HepG2 (cell line): ENCODE measurements at regions not wholly inside any gene's neighbourhood (a gene's known extent, or its start where the extent isn't known, plus 50 kb on each side); places are given as distances from the start of the nearest gene placed in this dataset.

Source experiments
- ATAC-seq: fragments of 200-7000 bp; cut with Tn5 transposase; 3 replicates; pipeline ENCODE4 v1.9.1; 2020; ENCODE audit warnings: mild to moderate bottlenecking, moderate library complexity
- BruUV-seq: library from RNA; stranded (reverse); fragments of 400-500 nt; replicated peaks from 2 replicates; lab custom pipeline; 2021; lab: Mats Ljungman, UMichigan
- CTCF ChIA-PET: fragments of 300-600 bp; formaldehyde crosslinking; extraction: SDS; loops from one replicate; lab custom pipeline; 2021; ENCODE audit warnings: low total read pairs, inconsistent platforms, low intra/inter-chr PET ratio; lab: Yijun Ruan, JAX
- POLR2A ChIA-PET: fragments of 350-600 bp; sonication (Branson Sonifier 250); formaldehyde crosslinking; loops from one replicate; lab custom pipeline; 2020; ENCODE audit warnings: antibody characterized with exemption, inconsistent platforms; lab: Yijun Ruan, JAX
- DNase-seq: peaks from one replicate; pipeline ENCODE4 v3.0.0-alpha.2; 2015; ENCODE audit warnings: low spot score
- FAIRE-seq: peaks from 3 replicates; lab custom pipeline; 2011; peaks lifted over from hg19 to GRCh38; lab: Jason Lieb, UNC
- H2AFZ ChIP-seq: one replicate; pipeline ENCODE4 v1.6.1; 2011; ENCODE audit warnings: low read length, inconsistent platforms
- H3K27ac ChIP-seq: fragments of 300-600 bp; 3 replicates; pipeline ENCODE4 v1.8.0; 2011; ENCODE audit warnings: mixed run types, mild to moderate bottlenecking, mixed read lengths, low read length, inconsistent platforms; ENCODE audit not compliant: insufficient read depth; ENCODE audit errors: extremely low read length
- H3K27me3 ChIP-seq, 2 experiments: fragments of 200-600 bp in 1 of 2; 2 replicates in 1 of 2; 3 replicates in 1 of 2; pipeline versions ENCODE4 v1.6.0 to v1.8.0; 2011; ENCODE audit warnings: low read length in 2 of 2, mild to moderate bottlenecking in 2 of 2, moderate library complexity in 2 of 2, inconsistent platforms in 1 of 2; ENCODE audit not compliant: insufficient read depth in 2 of 2, control insufficient read depth in 1 of 2
- H3K36me3 ChIP-seq, 2 experiments: fragments of 200-600 bp in 1 of 2; replicated peaks in 1 of 2; 2 replicates in 1 of 2; 3 replicates in 1 of 2; pipeline versions ENCODE4 v1.5.1 to v1.8.0; 2011; ENCODE audit warnings: low read length in 2 of 2, inconsistent platforms in 1 of 2; ENCODE audit not compliant: insufficient read depth in 2 of 2, control insufficient read depth in 1 of 2
- H3K4me1 ChIP-seq: 2 replicates; pipeline ENCODE4 v1.5.1; 2012; ENCODE audit warnings: low read length, inconsistent platforms; ENCODE audit not compliant: insufficient read depth
- H3K4me2 ChIP-seq: 2 replicates; pipeline ENCODE4 v1.6.0; 2011; ENCODE audit warnings: low read depth, low read length, inconsistent platforms
- H3K4me3 ChIP-seq, 3 experiments: fragments of 200-600 bp in 1 of 3; sonication (generic), shearing (Covaris generic) in 1 of 3; replicated peaks in 1 of 3; 2 replicates each; pipeline ENCODE4 v1.5.1; 2011 to 2016; ENCODE audit warnings: low read length in 3 of 3, inconsistent platforms in 2 of 3, low read depth in 2 of 3, mild to moderate bottlenecking in 2 of 3, control low read depth in 1 of 3, mixed read lengths in 1 of 3; ENCODE audit not compliant: insufficient read depth in 1 of 3
- H3K79me2 ChIP-seq: one replicate; pipeline ENCODE4 v1.6.1; 2011; ENCODE audit warnings: low read length, inconsistent platforms; ENCODE audit not compliant: insufficient read depth
- H3K9ac ChIP-seq: 2 replicates; pipeline ENCODE4 v1.6.0; 2011; ENCODE audit warnings: mild to moderate bottlenecking, low read depth, low read length, inconsistent platforms; ENCODE audit not compliant: insufficient read depth
- H3K9me3 ChIP-seq: 2 replicates; pipeline ENCODE4 v1.5.1; 2012; ENCODE audit warnings: mild to moderate bottlenecking, low read length
- H4K20me1 ChIP-seq: 2 replicates; pipeline ENCODE4 v1.6.0; 2011; ENCODE audit warnings: inconsistent platforms, mild to moderate bottlenecking, low read length, moderate library complexity; ENCODE audit not compliant: insufficient read depth
- GLI4 ChIP-seq: sonication (generic); formaldehyde crosslinking; IDR thresholded peaks from 2 replicates; pipeline ENCODE4 v1.5.1; 2020; ENCODE audit warnings: missing genetic modification reagents, mild to moderate bottlenecking, moderate library complexity, borderline replicate concordance
- GTF3A ChIP-seq: sonication (generic); formaldehyde crosslinking; conservative IDR thresholded peaks from 2 replicates; pipeline ENCODE4 v1.4.0; 2020; ENCODE audit warnings: mild to moderate bottlenecking, missing genetic modification reagents
- MAFG ChIP-seq: sonication (generic); formaldehyde crosslinking; IDR thresholded peaks from 2 replicates; pipeline ENCODE4 v1.5.1; 2020; ENCODE audit warnings: mild to moderate bottlenecking, missing genetic modification reagents
- NFATC3 ChIP-seq: sonication (generic); formaldehyde crosslinking; IDR thresholded peaks from 2 replicates; pipeline ENCODE4 v1.5.1; 2020; ENCODE audit warnings: mild to moderate bottlenecking, missing genetic modification reagents
- NR2F2 ChIP-seq: IDR thresholded peaks from 2 replicates; pipeline ENCODE4 v1.6.1; 2012; ENCODE audit warnings: low read depth, inconsistent platforms, borderline replicate concordance
- SP2 ChIP-seq: sonication (generic); formaldehyde crosslinking; IDR thresholded peaks from 2 replicates; pipeline ENCODE4 v1.5.1; 2020; ENCODE audit warnings: mild to moderate bottlenecking, missing genetic modification reagents
- ZNF136 ChIP-seq: sonication (generic); formaldehyde crosslinking; IDR thresholded peaks from 2 replicates; pipeline ENCODE4 v1.8.1; 2022; ENCODE audit warnings: low read depth, mild to moderate bottlenecking, moderate library complexity, missing genetic modification reagents
- ZNF20 ChIP-seq: sonication (generic); formaldehyde crosslinking; IDR thresholded peaks from 2 replicates; pipeline ENCODE4 v1.4.0; 2020; ENCODE audit warnings: mild to moderate bottlenecking, moderate library complexity, missing genetic modification reagents
- ZNF256 ChIP-seq: sonication (generic); formaldehyde crosslinking; conservative IDR thresholded peaks from 2 replicates; pipeline ENCODE4 v1.4.0; 2020; ENCODE audit warnings: missing genetic modification reagents
- ZNF629 ChIP-seq: sonication (generic); formaldehyde crosslinking; conservative IDR thresholded peaks from 2 replicates; pipeline ENCODE4 v1.5.0; 2020; ENCODE audit warnings: missing genetic modification reagents
- WGBS: methylation state at CpG from one replicate; pipeline ENCODE4 v1.1.6; 2017; ENCODE audit warnings: low lambda C conversion rate; 5-methylcytosine and 5-hydroxymethylcytosine counted together
- in situ Hi-C: cut with HindIII; loops from 2 replicates; pipeline ENCODE4 v1.10.0; 2017; ENCODE audit warnings: low pct_unique_long_range_greater_than_20kb; ENCODE audit not compliant: extremely low pct_ligation_motif_present
- intact Hi-C: fragments of 100-400 bp; cut with micrococcal nuclease; formaldehyde crosslinking; loops from one replicate; pipeline ENCODE4 v1.10.0; 2022; ENCODE audit not compliant: unreplicated experiment
- TF ChIP-seq, protein P1 (sequence below): sonication (generic); formaldehyde crosslinking; IDR thresholded peaks from 2 replicates; pipeline ENCODE4 v1.8.1; 2023; ENCODE audit warnings: missing genetic modification reagents, inconsistent platforms, borderline replicate concordance
- TF ChIP-seq, protein P2 (sequence below): sonication (generic); formaldehyde crosslinking; IDR thresholded peaks from 2 replicates; pipeline ENCODE4 v1.4.0; 2020; ENCODE audit warnings: missing genetic modification reagents
- TF ChIP-seq, protein P3 (sequence below): sonication (generic); formaldehyde crosslinking; IDR thresholded peaks from 2 replicates; pipeline ENCODE4 v1.8.0; 2022; ENCODE audit warnings: missing genetic modification reagents, mild to moderate bottlenecking, inconsistent platforms, borderline replicate concordance
- TF ChIP-seq, protein P4 (sequence below): fragments of 450-650 bp; IDR thresholded peaks from 2 replicates; pipeline ENCODE4 v1.6.1; 2016
- TF ChIP-seq, protein P5 (sequence below): IDR thresholded peaks from 2 replicates; pipeline ENCODE4 v1.6.1; 2016; ENCODE audit warnings: low read depth, missing genetic modification reagents, missing compliant biosample characterization

DNA sequence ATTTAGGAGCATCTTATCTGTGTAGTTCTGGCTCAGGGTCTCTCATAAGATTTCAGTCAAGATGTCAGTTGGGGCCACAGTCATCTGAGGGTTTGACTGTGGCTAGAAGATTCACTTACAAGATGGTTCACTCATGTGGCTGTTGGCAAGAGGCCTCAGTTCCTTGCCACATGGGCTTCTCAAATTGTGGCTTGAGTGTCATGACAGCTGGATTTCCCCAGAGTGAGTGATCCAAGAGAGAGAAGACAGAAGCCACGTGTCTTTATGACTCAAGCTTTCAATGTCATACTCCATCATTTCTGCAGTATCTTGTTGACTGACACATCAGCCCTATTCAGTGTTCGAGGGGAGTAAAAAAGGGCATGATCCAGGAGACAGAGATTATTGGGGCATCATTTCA lies 131.3 kb upstream of the AP1S2 start:
- no peak overlapping the region for H2AFZ ChIP-seq
- H3K9ac ChIP-seq = no peak overlapping the region
- DNase-seq (no peak), FAIRE-seq (no peak), ATAC-seq (no peak)
- in situ Hi-C loops (no loop called here), intact Hi-C loops (no loop called here)
- CTCF ChIA-PET = no interaction called here
- no peaks in the 10 kb centered on the region for H3K9me3 ChIP-seq
- H3K27me3 ChIP-seq = no peaks in the 10 kb centered on the region
- BruUV-seq = no TSS peak
- 0% methylated on average over 2 of the region's 2 CpGs for WGBS
- H3K4me3 ChIP-seq = no peak overlapping the region
- no peak overlapping the region for H3K27ac ChIP-seq
- H3K79me2 ChIP-seq = no peaks in the 10 kb centered on the region
- H3K4me1 ChIP-seq = no peaks in the 10 kb centered on the region
- no peak overlapping the region for H3K4me2 ChIP-seq
- POLR2A ChIA-PET = no interaction called here
- no peaks in the 10 kb centered on the region for H3K36me3 ChIP-seq
- H4K20me1 ChIP-seq = no peaks in the 10 kb centered on the region
- TF ChIP-seq NFATC3 (no peak), GLI4 (CRISPR knock-in tag) (no peak), ZNF256 (no peak), MAFG (CRISPR knock-in tag) (no peak), ZNF136 (CRISPR knock-in tag) (no peak), NR2F2 (no peak), ZNF629 (CRISPR knock-in tag) (no peak), ZNF20 (CRISPR knock-in tag) (no peak), SP2 (no peak), GTF3A (CRISPR knock-in tag) (no peak)
- TF ChIP-seq, protein P1, sequence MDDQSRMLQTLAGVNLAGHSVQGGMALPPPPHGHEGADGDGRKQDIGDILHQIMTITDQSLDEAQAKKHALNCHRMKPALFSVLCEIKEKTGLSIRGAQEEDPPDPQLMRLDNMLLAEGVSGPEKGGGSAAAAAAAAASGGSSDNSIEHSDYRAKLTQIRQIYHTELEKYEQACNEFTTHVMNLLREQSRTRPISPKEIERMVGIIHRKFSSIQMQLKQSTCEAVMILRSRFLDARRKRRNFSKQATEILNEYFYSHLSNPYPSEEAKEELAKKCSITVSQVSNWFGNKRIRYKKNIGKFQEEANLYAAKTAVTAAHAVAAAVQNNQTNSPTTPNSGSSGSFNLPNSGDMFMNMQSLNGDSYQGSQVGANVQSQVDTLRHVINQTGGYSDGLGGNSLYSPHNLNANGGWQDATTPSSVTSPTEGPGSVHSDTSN = no peak
- TF ChIP-seq, protein P2, sequence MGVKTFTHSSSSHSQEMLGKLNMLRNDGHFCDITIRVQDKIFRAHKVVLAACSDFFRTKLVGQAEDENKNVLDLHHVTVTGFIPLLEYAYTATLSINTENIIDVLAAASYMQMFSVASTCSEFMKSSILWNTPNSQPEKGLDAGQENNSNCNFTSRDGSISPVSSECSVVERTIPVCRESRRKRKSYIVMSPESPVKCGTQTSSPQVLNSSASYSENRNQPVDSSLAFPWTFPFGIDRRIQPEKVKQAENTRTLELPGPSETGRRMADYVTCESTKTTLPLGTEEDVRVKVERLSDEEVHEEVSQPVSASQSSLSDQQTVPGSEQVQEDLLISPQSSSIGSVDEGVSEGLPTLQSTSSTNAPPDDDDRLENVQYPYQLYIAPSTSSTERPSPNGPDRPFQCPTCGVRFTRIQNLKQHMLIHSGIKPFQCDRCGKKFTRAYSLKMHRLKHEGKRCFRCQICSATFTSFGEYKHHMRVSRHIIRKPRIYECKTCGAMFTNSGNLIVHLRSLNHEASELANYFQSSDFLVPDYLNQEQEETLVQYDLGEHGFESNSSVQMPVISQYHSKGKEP = no peak
- TF ChIP-seq, protein P3, sequence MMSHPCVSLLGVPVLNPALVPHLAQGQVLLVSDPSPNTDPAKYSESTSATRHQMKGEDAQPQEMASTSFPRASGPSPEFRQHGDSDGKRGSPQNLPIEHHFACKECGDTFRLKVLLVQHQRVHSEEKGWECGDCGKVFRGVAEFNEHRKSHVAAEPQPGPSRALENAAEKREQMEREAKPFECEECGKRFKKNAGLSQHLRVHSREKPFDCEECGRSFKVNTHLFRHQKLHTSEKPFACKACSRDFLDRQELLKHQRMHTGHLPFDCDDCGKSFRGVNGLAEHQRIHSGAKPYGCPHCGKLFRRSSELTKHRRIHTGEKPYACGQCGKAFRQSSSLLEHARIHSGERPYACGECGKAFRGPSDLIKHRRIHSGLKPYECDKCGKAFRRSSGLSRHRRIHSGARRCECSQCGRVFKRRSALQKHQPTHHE = no peak
- TF ChIP-seq, protein P4, sequence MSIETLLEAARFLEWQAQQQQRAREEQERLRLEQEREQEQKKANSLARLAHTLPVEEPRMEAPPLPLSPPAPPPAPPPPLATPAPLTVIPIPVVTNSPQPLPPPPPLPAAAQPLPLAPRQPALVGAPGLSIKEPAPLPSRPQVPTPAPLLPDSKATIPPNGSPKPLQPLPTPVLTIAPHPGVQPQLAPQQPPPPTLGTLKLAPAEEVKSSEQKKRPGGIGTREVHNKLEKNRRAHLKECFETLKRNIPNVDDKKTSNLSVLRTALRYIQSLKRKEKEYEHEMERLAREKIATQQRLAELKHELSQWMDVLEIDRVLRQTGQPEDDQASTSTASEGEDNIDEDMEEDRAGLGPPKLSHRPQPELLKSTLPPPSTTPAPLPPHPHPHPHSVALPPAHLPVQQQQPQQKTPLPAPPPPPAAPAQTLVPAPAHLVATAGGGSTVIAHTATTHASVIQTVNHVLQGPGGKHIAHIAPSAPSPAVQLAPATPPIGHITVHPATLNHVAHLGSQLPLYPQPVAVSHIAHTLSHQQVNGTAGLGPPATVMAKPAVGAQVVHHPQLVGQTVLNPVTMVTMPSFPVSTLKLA = no peak
- TF ChIP-seq, protein P5, sequence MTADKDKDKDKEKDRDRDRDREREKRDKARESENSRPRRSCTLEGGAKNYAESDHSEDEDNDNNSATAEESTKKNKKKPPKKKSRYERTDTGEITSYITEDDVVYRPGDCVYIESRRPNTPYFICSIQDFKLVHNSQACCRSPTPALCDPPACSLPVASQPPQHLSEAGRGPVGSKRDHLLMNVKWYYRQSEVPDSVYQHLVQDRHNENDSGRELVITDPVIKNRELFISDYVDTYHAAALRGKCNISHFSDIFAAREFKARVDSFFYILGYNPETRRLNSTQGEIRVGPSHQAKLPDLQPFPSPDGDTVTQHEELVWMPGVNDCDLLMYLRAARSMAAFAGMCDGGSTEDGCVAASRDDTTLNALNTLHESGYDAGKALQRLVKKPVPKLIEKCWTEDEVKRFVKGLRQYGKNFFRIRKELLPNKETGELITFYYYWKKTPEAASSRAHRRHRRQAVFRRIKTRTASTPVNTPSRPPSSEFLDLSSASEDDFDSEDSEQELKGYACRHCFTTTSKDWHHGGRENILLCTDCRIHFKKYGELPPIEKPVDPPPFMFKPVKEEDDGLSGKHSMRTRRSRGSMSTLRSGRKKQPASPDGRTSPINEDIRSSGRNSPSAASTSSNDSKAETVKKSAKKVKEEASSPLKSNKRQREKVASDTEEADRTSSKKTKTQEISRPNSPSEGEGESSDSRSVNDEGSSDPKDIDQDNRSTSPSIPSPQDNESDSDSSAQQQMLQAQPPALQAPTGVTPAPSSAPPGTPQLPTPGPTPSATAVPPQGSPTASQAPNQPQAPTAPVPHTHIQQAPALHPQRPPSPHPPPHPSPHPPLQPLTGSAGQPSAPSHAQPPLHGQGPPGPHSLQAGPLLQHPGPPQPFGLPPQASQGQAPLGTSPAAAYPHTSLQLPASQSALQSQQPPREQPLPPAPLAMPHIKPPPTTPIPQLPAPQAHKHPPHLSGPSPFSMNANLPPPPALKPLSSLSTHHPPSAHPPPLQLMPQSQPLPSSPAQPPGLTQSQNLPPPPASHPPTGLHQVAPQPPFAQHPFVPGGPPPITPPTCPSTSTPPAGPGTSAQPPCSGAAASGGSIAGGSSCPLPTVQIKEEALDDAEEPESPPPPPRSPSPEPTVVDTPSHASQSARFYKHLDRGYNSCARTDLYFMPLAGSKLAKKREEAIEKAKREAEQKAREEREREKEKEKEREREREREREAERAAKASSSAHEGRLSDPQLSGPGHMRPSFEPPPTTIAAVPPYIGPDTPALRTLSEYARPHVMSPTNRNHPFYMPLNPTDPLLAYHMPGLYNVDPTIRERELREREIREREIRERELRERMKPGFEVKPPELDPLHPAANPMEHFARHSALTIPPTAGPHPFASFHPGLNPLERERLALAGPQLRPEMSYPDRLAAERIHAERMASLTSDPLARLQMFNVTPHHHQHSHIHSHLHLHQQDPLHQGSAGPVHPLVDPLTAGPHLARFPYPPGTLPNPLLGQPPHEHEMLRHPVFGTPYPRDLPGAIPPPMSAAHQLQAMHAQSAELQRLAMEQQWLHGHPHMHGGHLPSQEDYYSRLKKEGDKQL (CRISPR knock-in tag) = no peak
